Right atrium auricular region (tissue), 2 donors: ENCODE measurements at regions not wholly inside any gene's neighbourhood (a gene's known extent, or its start where the extent isn't known, plus 50 kb on each side); places are given as distances from the start of the nearest gene placed in this dataset.
A peak's percentile ranks its signal among the peaks of the same experiment; 100 is the strongest.

Experiments used
- DNase-seq: peaks from one replicate; pipeline ENCODE4 v3.0.0-alpha.2; 2019; ENCODE audit warnings: low spot score
- H3K27ac ChIP-seq, 2 donors: fragments of 200-600 bp; sonication (generic); 1 replicate in 1 of 2; 2 replicates in 1 of 2; pipeline ENCODE4 v1.5.1; 2016 to 2019
- H3K27me3 ChIP-seq, 2 donors: fragments of 200-600 bp; sonication (generic); one replicate each; pipeline versions ENCODE4 v1.5.1 to v1.6.0; 2017 to 2019
- H3K36me3 ChIP-seq: fragments of 200-600 bp; sonication (generic); one replicate; pipeline ENCODE4 v1.5.1; 2016
- H3K4me1 ChIP-seq, 2 donors: fragments of 200-600 bp; sonication (generic); one replicate each; pipeline versions ENCODE4 v1.5.1 to v1.6.0; 2017 to 2019
- H3K4me3 ChIP-seq, 2 donors: fragments of 200-600 bp; sonication (generic); 1 replicate in 1 of 2; 2 replicates in 1 of 2; pipeline ENCODE4 v1.5.1; 2017 to 2019; ENCODE audit warnings: mild to moderate bottlenecking in 1 of 2, moderate library complexity in 1 of 2
- H3K9me3 ChIP-seq, 2 donors: fragments of 200-600 bp; sonication (generic); one replicate each; pipeline ENCODE4 v1.5.1; 2019
- CTCF ChIP-seq, 2 donors: fragments of 200-600 bp; sonication (generic); IDR thresholded peaks; one replicate each; pipeline ENCODE4 v1.5.1; 2019; ENCODE audit warnings: antibody characterized with exemption in 2 of 2

- H3K27ac ChIP-seq = peak overlapping the region; percentile 28 to 78
- TF ChIP-seq CTCF (IDR thresholded peaks at IDR 0.05) = no peak
These were observed 163.9 kb downstream of the ADAMTS15 start for GRCh38 chr11:130612291-130612851.

GRCh38 chr11:130613396-130613795 is 165.0 kb downstream of the ADAMTS15 start:
- Histone ChIP-seq H3K9me3 (no peaks in the 10 kb centered on the region), H3K36me3 (no peaks in the 10 kb centered on the region), H3K27me3 (no peaks in the 10 kb centered on the region), H3K27ac (no peak overlapping the region), H3K4me3 (no peak overlapping the region), H3K4me1 (peaks cover 0 to 41% of the 10 kb centered on the region in 2 donors)
- no peak for DNase-seq
- no peak for TF ChIP-seq CTCF (IDR thresholded peaks at IDR 0.05)

More at GRCh38 chr11:130612291-130612851, 163.9 kb downstream of the ADAMTS15 start:
- no peaks in the 10 kb centered on the region for H3K27me3 ChIP-seq
- no peaks in the 10 kb centered on the region for H3K36me3 ChIP-seq
- peaks cover 0 to 44% of the 10 kb centered on the region in 2 donors for H3K4me1 ChIP-seq
- no peaks in the 10 kb centered on the region for H3K9me3 ChIP-seq
- no peak overlapping the region for H3K4me3 ChIP-seq
- no peak for DNase-seq

- Histone ChIP-seq H3K4me3 (no peak overlapping the region), H3K27ac (no peak overlapping the region), H3K27me3 (no peaks in the 10 kb centered on the region), H3K9me3 (no peaks in the 10 kb centered on the region), H3K4me1 (peaks cover 0 to 30% of the 10 kb centered on the region in 2 donors), H3K36me3 (no peaks in the 10 kb centered on the region)
- no peak for TF ChIP-seq CTCF (IDR thresholded peaks at IDR 0.05)
- no peak for DNase-seq
These were observed 166.1 kb downstream of the ADAMTS15 start for GRCh38 chr11:130614591-130614990.

GRCh38 chr11:130615561-130615960 is 167.1 kb downstream of the ADAMTS15 start:
- no peak overlapping the region for H3K27ac ChIP-seq
- TF ChIP-seq CTCF (IDR thresholded peaks at IDR 0.05) = no peak
- no peaks in the 10 kb centered on the region for H3K27me3 ChIP-seq
- H3K9me3 ChIP-seq = no peaks in the 10 kb centered on the region
- no peak for DNase-seq
- no peak overlapping the region for H3K4me3 ChIP-seq
- peaks cover 0 to 21% of the 10 kb centered on the region in 2 donors for H3K4me1 ChIP-seq
- H3K36me3 ChIP-seq = no peaks in the 10 kb centered on the region

- H3K9me3 ChIP-seq = no peaks in the 10 kb centered on the region
- no peak for TF ChIP-seq CTCF (IDR thresholded peaks at IDR 0.05)
- DNase-seq = no peak
These were observed 168.1 kb downstream of the ADAMTS15 start for GRCh38 chr11:130616573-130616972.

GRCh38 chr11:130617001-130617400 is 168.6 kb downstream of the ADAMTS15 start:
- no peaks in the 10 kb centered on the region for H3K36me3 ChIP-seq
- no peak overlapping the region for H3K27ac ChIP-seq
- no peaks in the 10 kb centered on the region for H3K27me3 ChIP-seq
- H3K4me1 ChIP-seq = peaks cover 0 to 6% of the 10 kb centered on the region in 2 donors
- H3K9me3 ChIP-seq = no peaks in the 10 kb centered on the region
- no peak for DNase-seq
- TF ChIP-seq CTCF (IDR thresholded peaks at IDR 0.05) = no peak
- no peak overlapping the region for H3K4me3 ChIP-seq

More at GRCh38 chr11:130616573-130616972, 168.1 kb downstream of the ADAMTS15 start:
- peaks cover 0 to 11% of the 10 kb centered on the region in 2 donors for H3K4me1 ChIP-seq
- no peaks in the 10 kb centered on the region for H3K36me3 ChIP-seq
- no peaks in the 10 kb centered on the region for H3K27me3 ChIP-seq
- no peak overlapping the region for H3K4me3 ChIP-seq
- H3K27ac ChIP-seq = no peak overlapping the region
